Liver (tissue), 8 donors: ENCODE measurements at regions not wholly inside any gene's neighbourhood (a gene's known extent, or its start where the extent isn't known, plus 50 kb on each side); places are given as distances from the start of the nearest gene placed in this dataset.

Source experiments
- DNase-seq: peaks from one replicate; pipeline ENCODE4 v3.0.0-alpha.2; 2017; ENCODE audit warnings: low spot score
- H3K27ac ChIP-seq, 2 donors: one replicate each; pipeline ENCODE4 v1.7.0; 2013; ENCODE audit warnings: inconsistent platforms in 2 of 2, low read length in 2 of 2, control low read depth in 1 of 2, low read depth in 1 of 2, mild to moderate bottlenecking in 1 of 2
- H3K27me3 ChIP-seq, 4 donors: one replicate each; pipeline versions ENCODE4 v1.6.1 to v1.7.0; 2013; ENCODE audit warnings: low read length in 3 of 4, inconsistent platforms in 1 of 4, mild to moderate bottlenecking in 1 of 4, moderate library complexity in 1 of 4; ENCODE audit not compliant: control insufficient read depth in 4 of 4, insufficient read depth in 4 of 4
- H3K36me3 ChIP-seq, 4 donors: one replicate each; pipeline versions ENCODE4 v1.6.1 to v1.7.0; 2013; ENCODE audit warnings: low read length in 3 of 4, mild to moderate bottlenecking in 3 of 4, low read depth in 1 of 4, moderate library complexity in 1 of 4; ENCODE audit not compliant: control insufficient read depth in 4 of 4, insufficient read depth in 3 of 4
- H3K4me1 ChIP-seq, 4 donors: one replicate each; pipeline versions ENCODE4 v1.6.1 to v1.7.0; 2013; ENCODE audit warnings: low read length in 3 of 4, mild to moderate bottlenecking in 3 of 4, moderate library complexity in 1 of 4; ENCODE audit not compliant: control insufficient read depth in 4 of 4, insufficient read depth in 4 of 4
- H3K4me3 ChIP-seq, 3 donors: one replicate each; pipeline versions ENCODE4 v1.6.1 to v1.7.0; 2013; ENCODE audit warnings: low read length in 3 of 3, control low read depth in 1 of 3, low read depth in 1 of 3, mild to moderate bottlenecking in 1 of 3
- H3K9ac ChIP-seq, 2 donors: one replicate each; pipeline ENCODE4 v1.7.0; 2013; ENCODE audit warnings: low read length in 2 of 2, mild to moderate bottlenecking in 2 of 2, moderate library complexity in 2 of 2, control low read depth in 1 of 2, low read depth in 1 of 2
- H3K9me3 ChIP-seq, 4 donors: one replicate each; pipeline versions ENCODE4 v1.6.1 to v1.7.0; 2013; ENCODE audit warnings: low read length in 3 of 4; ENCODE audit not compliant: control insufficient read depth in 4 of 4
- EGR1 ChIP-seq, 2 donors: IDR thresholded peaks; 2 replicates each; pipeline ENCODE4 v1.6.1; 2016 to 2018; ENCODE audit warnings: antibody characterized with exemption in 2 of 2, low read depth in 2 of 2
- FOXA1 ChIP-seq: IDR thresholded peaks from 2 replicates; pipeline ENCODE4 v1.6.1; 2016; ENCODE audit warnings: antibody characterized with exemption
- FOXA2 ChIP-seq: IDR thresholded peaks from 2 replicates; pipeline ENCODE4 v1.6.1; 2016; ENCODE audit warnings: antibody characterized with exemption
- GABPA ChIP-seq, 2 donors: IDR thresholded peaks in 1 of 2; conservative IDR thresholded peaks in 1 of 2; 2 replicates each; pipeline ENCODE4 v1.6.1; 2016; ENCODE audit warnings: antibody characterized with exemption in 2 of 2, mild to moderate bottlenecking in 1 of 2, moderate library complexity in 1 of 2
- HNF4A ChIP-seq, 2 donors: conservative IDR thresholded peaks; 2 replicates each; pipeline ENCODE4 v1.6.1; 2016; ENCODE audit warnings: antibody characterized with exemption in 2 of 2, mild to moderate bottlenecking in 2 of 2
- HNF4G ChIP-seq: IDR thresholded peaks from 2 replicates; pipeline ENCODE4 v1.6.1; 2016; ENCODE audit warnings: antibody characterized with exemption
- JUND ChIP-seq, 2 donors: IDR thresholded peaks; 2 replicates each; pipeline ENCODE4 v1.6.1; 2016; ENCODE audit warnings: antibody characterized with exemption in 2 of 2
- MAX ChIP-seq: IDR thresholded peaks from 2 replicates; pipeline ENCODE4 v1.6.1; 2016; ENCODE audit warnings: antibody characterized with exemption
- NR2F2 ChIP-seq: IDR thresholded peaks from 2 replicates; pipeline ENCODE4 v1.6.1; 2016; ENCODE audit warnings: antibody characterized with exemption
- RAD21 ChIP-seq, 2 donors: IDR thresholded peaks; 2 replicates each; pipeline ENCODE4 v1.6.1; 2016; ENCODE audit warnings: antibody characterized with exemption in 2 of 2, mild to moderate bottlenecking in 2 of 2
- REST ChIP-seq: IDR thresholded peaks from 2 replicates; pipeline ENCODE4 v1.6.1; 2016; ENCODE audit warnings: antibody characterized with exemption, mild to moderate bottlenecking
- RXRA ChIP-seq, 2 donors: IDR thresholded peaks; 2 replicates each; pipeline ENCODE4 v1.6.1; 2017 to 2018; ENCODE audit warnings: antibody characterized with exemption in 2 of 2, mild to moderate bottlenecking in 1 of 2
- SP1 ChIP-seq: IDR thresholded peaks from 2 replicates; pipeline ENCODE4 v1.6.1; 2018; ENCODE audit warnings: antibody characterized with exemption, mild to moderate bottlenecking
- TAF1 ChIP-seq: conservative IDR thresholded peaks from 2 replicates; pipeline ENCODE4 v1.6.1; 2016; ENCODE audit warnings: antibody characterized with exemption, mild to moderate bottlenecking
- YY1 ChIP-seq: IDR thresholded peaks from 2 replicates; pipeline ENCODE4 v1.6.1; 2016; ENCODE audit warnings: antibody characterized with exemption, mild to moderate bottlenecking
- WGBS: extraction: QIAGEN DNeasy Blood & Tissue Kit; methylation state at CpG from one replicate; pipeline ENCODE4 v1.1.7; 2013; 5-methylcytosine and 5-hydroxymethylcytosine counted together
- TF ChIP-seq, protein P1 (sequence below): IDR thresholded peaks from 2 replicates; pipeline ENCODE4 v1.6.1; 2016; ENCODE audit warnings: antibody characterized with exemption
- TF ChIP-seq, protein P2 (sequence below): IDR thresholded peaks from 2 replicates; pipeline ENCODE4 v1.6.1; 2016; ENCODE audit warnings: antibody characterized with exemption
- TF ChIP-seq, protein P3 (sequence below): fragments of 150-350 bp; IDR thresholded peaks from 2 replicates; pipeline ENCODE4 v1.5.1; 2017; ENCODE audit warnings: improper control_type of control experiment, low read depth, low read length; ENCODE audit not compliant: missing input control
- donor health status: healthy.
- donor health status: healthy.
- donor health status: healthy.
- donor health status: healthy.
- donor health status: healthy.

GRCh38 chr2:15766303-15766861, 174.0 kb upstream of the MYCN start:
- Histone ChIP-seq H3K36me3 (no peaks in the 10 kb centered on the region), H3K4me3 (no peak overlapping the region), H3K9ac (no peak overlapping the region), H3K9me3 (no peaks in the 10 kb centered on the region), H3K4me1 (peaks cover 22 to 34% (median 27%) of the 10 kb centered on the region in 4 donors), H3K27me3 (no peaks in the 10 kb centered on the region), H3K27ac (no peak overlapping the region)
- 36% methylated on average over 9 of the region's 9 CpGs for WGBS
- no peak for DNase-seq
- TF ChIP-seq, protein P1, sequence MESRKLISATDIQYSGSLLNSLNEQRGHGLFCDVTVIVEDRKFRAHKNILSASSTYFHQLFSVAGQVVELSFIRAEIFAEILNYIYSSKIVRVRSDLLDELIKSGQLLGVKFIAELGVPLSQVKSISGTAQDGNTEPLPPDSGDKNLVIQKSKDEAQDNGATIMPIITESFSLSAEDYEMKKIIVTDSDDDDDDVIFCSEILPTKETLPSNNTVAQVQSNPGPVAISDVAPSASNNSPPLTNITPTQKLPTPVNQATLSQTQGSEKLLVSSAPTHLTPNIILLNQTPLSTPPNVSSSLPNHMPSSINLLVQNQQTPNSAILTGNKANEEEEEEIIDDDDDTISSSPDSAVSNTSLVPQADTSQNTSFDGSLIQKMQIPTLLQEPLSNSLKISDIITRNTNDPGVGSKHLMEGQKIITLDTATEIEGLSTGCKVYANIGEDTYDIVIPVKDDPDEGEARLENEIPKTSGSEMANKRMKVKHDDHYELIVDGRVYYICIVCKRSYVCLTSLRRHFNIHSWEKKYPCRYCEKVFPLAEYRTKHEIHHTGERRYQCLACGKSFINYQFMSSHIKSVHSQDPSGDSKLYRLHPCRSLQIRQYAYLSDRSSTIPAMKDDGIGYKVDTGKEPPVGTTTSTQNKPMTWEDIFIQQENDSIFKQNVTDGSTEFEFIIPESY, result peak; percentile 87
- TF ChIP-seq TAF1 (no peak), MAX (peak; percentile 93), FOXA1 (peak; percentile 99), REST (peak; percentile 83), JUND (IDR thresholded peaks at IDR 0.05) (peak in 1 of 2 donors; percentile 95), HNF4G (peak; percentile 76), GABPA (IDR thresholded peaks at IDR 0.05 in 1 of 2, conservative IDR thresholded peaks at IDR 0.05 in 1 of 2) (peak in 1 of 2 donors; percentile 47), HNF4A (conservative IDR thresholded peaks at IDR 0.05) (peak; percentile 97 to 98), SP1 (peak; percentile 96), RXRA (IDR thresholded peaks at IDR 0.05) (peak; percentile 99 to 100), NR2F2 (peak; percentile 100), EGR1 (IDR thresholded peaks at IDR 0.05; ENCODE audit: low read depth in 2 of 2) (peak; percentile 35 to 96), FOXA2 (peak; percentile 98), RAD21 (IDR thresholded peaks at IDR 0.05) (peak; percentile 67 to 71), YY1 (peak; percentile 72)
- TF ChIP-seq, protein P2, sequence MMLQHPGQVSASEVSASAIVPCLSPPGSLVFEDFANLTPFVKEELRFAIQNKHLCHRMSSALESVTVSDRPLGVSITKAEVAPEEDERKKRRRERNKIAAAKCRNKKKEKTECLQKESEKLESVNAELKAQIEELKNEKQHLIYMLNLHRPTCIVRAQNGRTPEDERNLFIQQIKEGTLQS, result no peak
- TF ChIP-seq, protein P3, sequence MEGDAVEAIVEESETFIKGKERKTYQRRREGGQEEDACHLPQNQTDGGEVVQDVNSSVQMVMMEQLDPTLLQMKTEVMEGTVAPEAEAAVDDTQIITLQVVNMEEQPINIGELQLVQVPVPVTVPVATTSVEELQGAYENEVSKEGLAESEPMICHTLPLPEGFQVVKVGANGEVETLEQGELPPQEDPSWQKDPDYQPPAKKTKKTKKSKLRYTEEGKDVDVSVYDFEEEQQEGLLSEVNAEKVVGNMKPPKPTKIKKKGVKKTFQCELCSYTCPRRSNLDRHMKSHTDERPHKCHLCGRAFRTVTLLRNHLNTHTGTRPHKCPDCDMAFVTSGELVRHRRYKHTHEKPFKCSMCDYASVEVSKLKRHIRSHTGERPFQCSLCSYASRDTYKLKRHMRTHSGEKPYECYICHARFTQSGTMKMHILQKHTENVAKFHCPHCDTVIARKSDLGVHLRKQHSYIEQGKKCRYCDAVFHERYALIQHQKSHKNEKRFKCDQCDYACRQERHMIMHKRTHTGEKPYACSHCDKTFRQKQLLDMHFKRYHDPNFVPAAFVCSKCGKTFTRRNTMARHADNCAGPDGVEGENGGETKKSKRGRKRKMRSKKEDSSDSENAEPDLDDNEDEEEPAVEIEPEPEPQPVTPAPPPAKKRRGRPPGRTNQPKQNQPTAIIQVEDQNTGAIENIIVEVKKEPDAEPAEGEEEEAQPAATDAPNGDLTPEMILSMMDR, result no peak
